SK-N-SH treated with all-trans-retinoic acid at 6 μM for 48 hours (cell line): ENCODE measurements at regions not wholly inside any gene's neighbourhood (a gene's known extent, or its start where the extent isn't known, plus 50 kb on each side); places are given as distances from the start of the nearest gene placed in this dataset.

Experiments
- ATAC-seq: fragments of 200-7000 bp; cut with Tn5 transposase; 3 replicates; pipeline ENCODE4 v1.9.1; 2020; ENCODE audit warnings: mild to moderate bottlenecking, moderate library complexity
- ARNTL ChIP-seq: fragments of 450-650 bp; formaldehyde crosslinking; IDR thresholded peaks from 2 replicates; pipeline ENCODE4 v1.5.0; 2020; ENCODE audit warnings: low read depth, mild to moderate bottlenecking, moderate library complexity, borderline replicate concordance
- BACH2 ChIP-seq: fragments of 250-450 bp; sonication (Bioruptor Pico); IDR thresholded peaks from 2 replicates; pipeline ENCODE4 v1.9.0; 2021; ENCODE audit warnings: mild to moderate bottlenecking, borderline replicate concordance
- CSDC2 ChIP-seq: fragments of 250-450 bp; sonication (Bioruptor Pico); IDR thresholded peaks from 2 replicates; pipeline ENCODE4 v1.5.0; 2020; ENCODE audit warnings: mild to moderate bottlenecking, moderate library complexity
- ESRRG ChIP-seq: fragments of 250-450 bp; sonication (Bioruptor Pico); IDR thresholded peaks from 2 replicates; pipeline ENCODE4 v1.6.1; 2021; ENCODE audit warnings: mild to moderate bottlenecking
- GLIS3 ChIP-seq: fragments of 250-450 bp; sonication (Bioruptor Pico); IDR thresholded peaks from 2 replicates; pipeline ENCODE4 v1.5.0; 2020; ENCODE audit warnings: mild to moderate bottlenecking, moderate library complexity
- ISL1 ChIP-seq: fragments of 250-450 bp; sonication (Bioruptor Pico); IDR thresholded peaks from 2 replicates; pipeline ENCODE4 v2.1.2; 2022; ENCODE audit warnings: mild to moderate bottlenecking, moderate library complexity
- OSR1 ChIP-seq: fragments of 250-450 bp; sonication (Bioruptor Pico); IDR thresholded peaks from 2 replicates; pipeline ENCODE4 v1.8.0; 2022; ENCODE audit warnings: moderate library complexity, mild to moderate bottlenecking, inconsistent platforms
- PPARA ChIP-seq: fragments of 250-450 bp; sonication (Bioruptor Pico); IDR thresholded peaks from 2 replicates; pipeline ENCODE4 v1.5.0; 2020; ENCODE audit warnings: mild to moderate bottlenecking, borderline replicate concordance
- RARB ChIP-seq: fragments of 250-450 bp; sonication (Bioruptor Pico); IDR thresholded peaks from 2 replicates; pipeline ENCODE4 v1.8.0; 2021; ENCODE audit warnings: mild to moderate bottlenecking, moderate library complexity
- SNAI2 ChIP-seq: fragments of 250-450 bp; sonication (Bioruptor Pico); IDR thresholded peaks from 2 replicates; pipeline ENCODE4 v1.5.0; 2020; ENCODE audit warnings: mild to moderate bottlenecking, moderate library complexity
- TCF4 ChIP-seq: fragments of 250-450 bp; sonication (Bioruptor Pico); IDR thresholded peaks from 2 replicates; pipeline ENCODE4 v1.8.0; 2021; ENCODE audit warnings: mild to moderate bottlenecking, moderate library complexity, borderline replicate concordance
- TOX ChIP-seq: fragments of 250-450 bp; sonication (Bioruptor Pico); IDR thresholded peaks from 2 replicates; pipeline ENCODE4 v1.8.0; 2021; ENCODE audit warnings: mild to moderate bottlenecking, moderate library complexity, borderline replicate concordance
- ZFP3 ChIP-seq: fragments of 250-450 bp; sonication (Bioruptor Pico); IDR thresholded peaks from 2 replicates; pipeline ENCODE4 v1.5.0; 2020; ENCODE audit warnings: mild to moderate bottlenecking, moderate library complexity
- ZFP30 ChIP-seq: fragments of 450-650 bp; formaldehyde crosslinking; IDR thresholded peaks from 2 replicates; pipeline ENCODE4 v1.5.0; 2022; ENCODE audit warnings: mild to moderate bottlenecking, moderate library complexity
- ZNF565 ChIP-seq: fragments of 450-650 bp; formaldehyde crosslinking; conservative IDR thresholded peaks from 2 replicates; pipeline ENCODE4 v1.5.0; 2020; ENCODE audit warnings: low read depth, mild to moderate bottlenecking, moderate library complexity
- ZNF70 ChIP-seq: fragments of 450-650 bp; formaldehyde crosslinking; IDR thresholded peaks from 2 replicates; pipeline ENCODE4 v1.5.0; 2020; ENCODE audit warnings: mild to moderate bottlenecking, moderate library complexity
- ZNF8 ChIP-seq: fragments of 450-650 bp; formaldehyde crosslinking; IDR thresholded peaks from 2 replicates; pipeline ENCODE4 v1.5.0; 2020; ENCODE audit warnings: mild to moderate bottlenecking, moderate library complexity
- TF ChIP-seq, protein P1 (sequence below): fragments of 250-450 bp; sonication (Bioruptor Pico); IDR thresholded peaks from 2 replicates; pipeline ENCODE4 v1.8.0; 2021; ENCODE audit warnings: low read depth, mild to moderate bottlenecking, moderate library complexity, borderline replicate concordance
- TF ChIP-seq, protein P2 (sequence below): fragments of 250-450 bp; sonication (Bioruptor Pico); IDR thresholded peaks from 2 replicates; pipeline ENCODE4 v1.5.1; 2020; ENCODE audit warnings: low read depth, mild to moderate bottlenecking, moderate library complexity
- TF ChIP-seq, protein P3 (sequence below): fragments of 250-450 bp; sonication (Bioruptor Pico); IDR thresholded peaks from 2 replicates; pipeline ENCODE4 v1.5.0; 2020; ENCODE audit warnings: mild to moderate bottlenecking, moderate library complexity
- TF ChIP-seq, protein P4 (sequence below): fragments of 250-450 bp; sonication (Bioruptor Pico); IDR thresholded peaks from 2 replicates; pipeline ENCODE4 v1.8.0; 2020; ENCODE audit warnings: mild to moderate bottlenecking, moderate library complexity, borderline replicate concordance
- TF ChIP-seq, protein P5 (sequence below): fragments of 250-450 bp; sonication (Bioruptor Pico); IDR thresholded peaks from 2 replicates; pipeline ENCODE4 v1.5.1; 2021; ENCODE audit warnings: mild to moderate bottlenecking, moderate library complexity

DNA sequence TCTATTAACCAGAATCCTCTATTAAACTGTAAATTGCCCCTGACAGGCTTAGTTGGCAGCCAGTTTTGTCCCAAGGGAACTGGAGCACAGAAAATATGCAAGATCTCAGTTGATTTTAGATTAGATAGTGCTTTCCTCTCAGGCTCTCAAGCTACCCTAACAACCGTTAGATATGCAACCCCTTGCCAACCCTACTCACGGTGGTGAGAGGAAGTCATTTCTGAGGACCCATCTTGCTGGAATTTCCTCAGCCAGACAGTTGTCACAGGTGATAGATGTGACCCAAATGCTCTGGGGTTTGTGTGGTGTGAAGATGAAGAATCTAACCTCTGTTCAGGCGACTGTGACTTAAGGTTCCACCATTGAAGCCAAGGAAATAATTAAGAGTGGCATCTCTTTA is 447.1 kb downstream of the MID1IP1 start (continued):
- TF ChIP-seq, protein P1, sequence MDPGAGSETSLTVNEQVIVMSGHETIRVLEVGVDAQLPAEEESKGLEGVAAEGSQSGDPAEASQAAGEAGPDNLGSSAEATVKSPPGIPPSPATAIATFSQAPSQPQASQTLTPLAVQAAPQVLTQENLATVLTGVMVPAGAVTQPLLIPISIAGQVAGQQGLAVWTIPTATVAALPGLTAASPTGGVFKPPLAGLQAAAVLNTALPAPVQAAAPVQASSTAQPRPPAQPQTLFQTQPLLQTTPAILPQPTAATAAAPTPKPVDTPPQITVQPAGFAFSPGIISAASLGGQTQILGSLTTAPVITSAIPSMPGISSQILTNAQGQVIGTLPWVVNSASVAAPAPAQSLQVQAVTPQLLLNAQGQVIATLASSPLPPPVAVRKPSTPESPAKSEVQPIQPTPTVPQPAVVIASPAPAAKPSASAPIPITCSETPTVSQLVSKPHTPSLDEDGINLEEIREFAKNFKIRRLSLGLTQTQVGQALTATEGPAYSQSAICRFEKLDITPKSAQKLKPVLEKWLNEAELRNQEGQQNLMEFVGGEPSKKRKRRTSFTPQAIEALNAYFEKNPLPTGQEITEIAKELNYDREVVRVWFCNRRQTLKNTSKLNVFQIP, result no peak
- TF ChIP-seq ZFP3 (CRISPR knock-in tag) (no peak), TOX (CRISPR knock-in tag) (no peak)

DNA sequence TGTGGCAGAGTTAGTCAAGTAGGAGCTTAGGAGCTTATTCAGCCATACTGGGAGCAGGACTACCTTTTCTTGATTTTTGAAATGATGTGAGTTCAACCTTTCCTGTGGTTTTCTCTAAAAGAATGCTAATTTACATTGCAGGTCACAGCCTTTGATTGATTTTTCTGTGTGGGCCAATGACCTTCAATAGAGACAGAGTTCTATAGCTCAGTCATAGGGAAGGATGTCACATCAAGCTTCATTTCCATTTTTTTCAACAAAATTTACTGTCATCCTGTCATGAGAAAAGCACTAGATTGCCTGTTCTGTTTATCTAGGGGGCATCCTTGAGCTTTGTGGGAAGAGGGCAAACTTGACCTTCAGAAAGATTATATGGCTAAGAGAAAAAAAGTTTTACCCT is 448.7 kb downstream of the MID1IP1 start:
- no peak for TF ChIP-seq ISL1 (CRISPR knock-in tag)
- TF ChIP-seq, protein P2, sequence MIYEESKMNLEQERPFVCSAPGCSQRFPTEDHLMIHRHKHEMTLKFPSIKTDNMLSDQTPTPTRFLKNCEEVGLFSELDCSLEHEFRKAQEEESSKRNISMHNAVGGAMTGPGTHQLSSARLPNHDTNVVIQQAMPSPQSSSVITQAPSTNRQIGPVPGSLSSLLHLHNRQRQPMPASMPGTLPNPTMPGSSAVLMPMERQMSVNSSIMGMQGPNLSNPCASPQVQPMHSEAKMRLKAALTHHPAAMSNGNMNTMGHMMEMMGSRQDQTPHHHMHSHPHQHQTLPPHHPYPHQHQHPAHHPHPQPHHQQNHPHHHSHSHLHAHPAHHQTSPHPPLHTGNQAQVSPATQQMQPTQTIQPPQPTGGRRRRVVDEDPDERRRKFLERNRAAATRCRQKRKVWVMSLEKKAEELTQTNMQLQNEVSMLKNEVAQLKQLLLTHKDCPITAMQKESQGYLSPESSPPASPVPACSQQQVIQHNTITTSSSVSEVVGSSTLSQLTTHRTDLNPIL (CRISPR knock-in tag), result no peak
- TF ChIP-seq, protein P3, sequence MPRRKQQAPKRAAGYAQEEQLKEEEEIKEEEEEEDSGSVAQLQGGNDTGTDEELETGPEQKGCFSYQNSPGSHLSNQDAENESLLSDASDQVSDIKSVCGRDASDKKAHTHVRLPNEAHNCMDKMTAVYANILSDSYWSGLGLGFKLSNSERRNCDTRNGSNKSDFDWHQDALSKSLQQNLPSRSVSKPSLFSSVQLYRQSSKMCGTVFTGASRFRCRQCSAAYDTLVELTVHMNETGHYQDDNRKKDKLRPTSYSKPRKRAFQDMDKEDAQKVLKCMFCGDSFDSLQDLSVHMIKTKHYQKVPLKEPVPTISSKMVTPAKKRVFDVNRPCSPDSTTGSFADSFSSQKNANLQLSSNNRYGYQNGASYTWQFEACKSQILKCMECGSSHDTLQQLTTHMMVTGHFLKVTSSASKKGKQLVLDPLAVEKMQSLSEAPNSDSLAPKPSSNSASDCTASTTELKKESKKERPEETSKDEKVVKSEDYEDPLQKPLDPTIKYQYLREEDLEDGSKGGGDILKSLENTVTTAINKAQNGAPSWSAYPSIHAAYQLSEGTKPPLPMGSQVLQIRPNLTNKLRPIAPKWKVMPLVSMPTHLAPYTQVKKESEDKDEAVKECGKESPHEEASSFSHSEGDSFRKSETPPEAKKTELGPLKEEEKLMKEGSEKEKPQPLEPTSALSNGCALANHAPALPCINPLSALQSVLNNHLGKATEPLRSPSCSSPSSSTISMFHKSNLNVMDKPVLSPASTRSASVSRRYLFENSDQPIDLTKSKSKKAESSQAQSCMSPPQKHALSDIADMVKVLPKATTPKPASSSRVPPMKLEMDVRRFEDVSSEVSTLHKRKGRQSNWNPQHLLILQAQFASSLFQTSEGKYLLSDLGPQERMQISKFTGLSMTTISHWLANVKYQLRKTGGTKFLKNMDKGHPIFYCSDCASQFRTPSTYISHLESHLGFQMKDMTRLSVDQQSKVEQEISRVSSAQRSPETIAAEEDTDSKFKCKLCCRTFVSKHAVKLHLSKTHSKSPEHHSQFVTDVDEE (CRISPR knock-in tag), result no peak

DNA sequence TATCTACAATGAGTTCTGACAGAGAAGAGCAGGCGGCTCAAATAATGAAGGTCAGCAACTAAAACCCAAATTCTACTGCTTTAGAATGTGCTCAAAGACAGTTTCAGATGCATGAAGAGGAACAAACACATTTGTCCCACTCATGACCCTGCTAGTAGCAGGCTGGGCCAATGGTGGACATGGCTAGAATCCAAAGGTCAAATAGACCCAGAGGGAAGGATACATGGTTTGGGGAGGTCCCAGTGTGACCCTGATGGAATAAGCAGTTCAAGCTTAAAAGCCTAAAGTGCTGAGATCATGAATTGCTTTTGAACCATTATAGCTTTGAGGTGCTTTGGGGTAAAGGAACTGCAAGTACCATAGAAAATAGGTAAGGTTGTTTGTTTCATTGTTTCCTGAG is 450.7 kb downstream of the MID1IP1 start:
- no peak for ATAC-seq
- TF ChIP-seq CSDC2 (CRISPR knock-in tag), result no peak
- no peak for TF ChIP-seq TCF4
- TF ChIP-seq BACH2 (CRISPR knock-in tag), result no peak
- TF ChIP-seq, protein P4, sequence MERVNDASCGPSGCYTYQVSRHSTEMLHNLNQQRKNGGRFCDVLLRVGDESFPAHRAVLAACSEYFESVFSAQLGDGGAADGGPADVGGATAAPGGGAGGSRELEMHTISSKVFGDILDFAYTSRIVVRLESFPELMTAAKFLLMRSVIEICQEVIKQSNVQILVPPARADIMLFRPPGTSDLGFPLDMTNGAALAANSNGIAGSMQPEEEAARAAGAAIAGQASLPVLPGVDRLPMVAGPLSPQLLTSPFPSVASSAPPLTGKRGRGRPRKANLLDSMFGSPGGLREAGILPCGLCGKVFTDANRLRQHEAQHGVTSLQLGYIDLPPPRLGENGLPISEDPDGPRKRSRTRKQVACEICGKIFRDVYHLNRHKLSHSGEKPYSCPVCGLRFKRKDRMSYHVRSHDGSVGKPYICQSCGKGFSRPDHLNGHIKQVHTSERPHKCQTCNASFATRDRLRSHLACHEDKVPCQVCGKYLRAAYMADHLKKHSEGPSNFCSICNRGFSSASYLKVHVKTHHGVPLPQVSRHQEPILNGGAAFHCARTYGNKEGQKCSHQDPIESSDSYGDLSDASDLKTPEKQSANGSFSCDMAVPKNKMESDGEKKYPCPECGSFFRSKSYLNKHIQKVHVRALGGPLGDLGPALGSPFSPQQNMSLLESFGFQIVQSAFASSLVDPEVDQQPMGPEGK (CRISPR knock-in tag), result no peak
- no peak for TF ChIP-seq SNAI2
- TF ChIP-seq RARB (CRISPR knock-in tag), result no peak
- no peak for TF ChIP-seq PPARA (CRISPR knock-in tag)

More for the DNA sequence above, 448.7 kb downstream of the MID1IP1 start:
- ATAC-seq, result no peak

DNA sequence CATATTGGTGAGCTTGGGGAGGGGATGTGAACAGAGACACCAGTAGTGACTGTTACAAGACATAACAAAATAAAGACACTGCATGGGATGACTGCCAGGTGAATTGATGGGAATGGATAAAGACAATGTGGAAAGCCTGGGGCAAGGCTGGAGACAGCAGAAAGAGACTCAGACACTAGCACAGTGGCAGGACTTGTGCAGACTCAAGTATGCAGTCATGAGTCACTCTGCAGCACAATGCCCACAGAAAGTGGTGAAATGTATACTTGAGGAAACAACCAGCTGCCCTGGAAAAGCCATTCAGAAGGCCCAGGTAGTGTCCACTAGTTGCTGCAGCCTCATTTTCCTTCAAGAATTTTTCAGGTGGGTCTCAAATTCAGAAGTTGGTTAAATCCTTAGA is 452.3 kb downstream of the MID1IP1 start:
- TF ChIP-seq PPARA (CRISPR knock-in tag), result no peak
- TF ChIP-seq, protein P2 (CRISPR knock-in tag), result no peak
- TF ChIP-seq ZNF8 (CRISPR knock-in tag), result no peak
- ATAC-seq, result no peak

DNA sequence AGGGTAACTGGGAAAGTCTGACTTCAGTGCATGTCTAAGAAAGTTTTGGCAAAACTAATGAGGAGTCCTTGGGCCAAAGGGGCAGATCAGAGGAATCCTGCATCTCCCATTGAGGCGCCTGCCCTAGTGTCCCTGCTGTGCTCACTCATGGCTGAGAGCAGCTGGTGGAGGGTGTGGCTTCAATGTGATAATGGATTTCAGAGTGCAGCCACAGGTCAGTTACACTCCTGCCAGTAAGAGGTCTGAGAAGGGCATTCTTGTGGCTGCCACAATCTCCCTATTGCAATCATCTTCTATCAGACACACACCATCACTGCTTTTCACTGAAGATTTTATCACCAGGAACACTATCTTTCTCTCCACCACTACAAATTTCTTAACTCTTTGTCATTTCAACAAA is 457.1 kb downstream of the MID1IP1 start:
- no peak for TF ChIP-seq ZFP30 (CRISPR knock-in tag)
- TF ChIP-seq OSR1 (CRISPR knock-in tag), result no peak
- no peak for TF ChIP-seq ISL1 (CRISPR knock-in tag)
- no peak for TF ChIP-seq SNAI2
- TF ChIP-seq ARNTL (CRISPR knock-in tag), result no peak
- no peak for ATAC-seq

DNA sequence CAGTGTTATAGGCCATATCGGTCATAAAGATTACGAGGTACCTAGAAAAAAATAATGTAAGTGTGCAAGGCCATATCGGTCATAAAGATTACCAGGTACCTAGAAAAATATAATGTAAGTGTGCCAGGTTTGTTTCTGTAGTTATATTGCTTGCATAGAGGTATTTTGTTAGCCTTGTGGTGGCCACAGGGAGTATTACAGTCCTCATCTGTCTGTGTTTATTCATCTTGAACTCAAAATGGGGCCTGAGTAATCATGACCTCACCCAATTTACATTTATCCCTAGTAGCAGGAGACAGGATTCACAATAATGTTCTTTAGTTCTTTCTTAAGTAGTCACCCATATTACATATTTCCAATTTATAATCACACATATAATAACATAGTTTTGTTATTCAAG is 459.7 kb downstream of the MID1IP1 start:
- no peak for ATAC-seq
- no peak for TF ChIP-seq ISL1 (CRISPR knock-in tag)
- TF ChIP-seq TCF4, result no peak
- no peak for TF ChIP-seq ZNF565 (CRISPR knock-in tag)
- TF ChIP-seq, protein P5, sequence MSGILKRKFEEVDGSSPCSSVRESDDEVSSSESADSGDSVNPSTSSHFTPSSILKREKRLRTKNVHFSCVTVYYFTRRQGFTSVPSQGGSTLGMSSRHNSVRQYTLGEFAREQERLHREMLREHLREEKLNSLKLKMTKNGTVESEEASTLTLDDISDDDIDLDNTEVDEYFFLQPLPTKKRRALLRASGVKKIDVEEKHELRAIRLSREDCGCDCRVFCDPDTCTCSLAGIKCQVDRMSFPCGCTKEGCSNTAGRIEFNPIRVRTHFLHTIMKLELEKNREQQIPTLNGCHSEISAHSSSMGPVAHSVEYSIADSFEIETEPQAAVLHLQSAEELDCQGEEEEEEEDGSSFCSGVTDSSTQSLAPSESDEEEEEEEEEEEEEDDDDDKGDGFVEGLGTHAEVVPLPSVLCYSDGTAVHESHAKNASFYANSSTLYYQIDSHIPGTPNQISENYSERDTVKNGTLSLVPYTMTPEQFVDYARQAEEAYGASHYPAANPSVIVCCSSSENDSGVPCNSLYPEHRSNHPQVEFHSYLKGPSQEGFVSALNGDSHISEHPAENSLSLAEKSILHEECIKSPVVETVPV (CRISPR knock-in tag), result no peak
- TF ChIP-seq, protein P2 (CRISPR knock-in tag), result no peak
- no peak for TF ChIP-seq ZNF8 (CRISPR knock-in tag)
- no peak for TF ChIP-seq ARNTL (CRISPR knock-in tag)
- TF ChIP-seq ESRRG, result no peak
- no peak for TF ChIP-seq ZNF70 (CRISPR knock-in tag)
- no peak for TF ChIP-seq GLIS3 (CRISPR knock-in tag)
